ENCODE measurements at regions not wholly inside any gene's neighbourhood (a gene's known extent, or its start where the extent isn't known, plus 50 kb on each side); places are given as distances from the start of the nearest gene placed in this dataset.

- TF ChIP-seq CTCF (IDR thresholded peaks at IDR 0.05; ENCODE audit: low read depth, low read length): no peak
- TF ChIP-seq EZH2phosphoT487 (IDR thresholded peaks at IDR 0.05; ENCODE audit: low read depth): no peak
- H3K27me3 ChIP-seq (ENCODE audit: low read depth, low read length): no peaks in the 10 kb centered on the region
Measured at GRCh38 chr5:118441956-118442355, 546.4 kb downstream of the DTWD2 start.

GRCh38 chr5:118441034-118441433 lies 547.3 kb downstream of the DTWD2 start:
- H3K9me3 ChIP-seq (ENCODE audit: insufficient read depth, low read length): no peaks in the 10 kb centered on the region
- TF ChIP-seq EZH2phosphoT487 (IDR thresholded peaks at IDR 0.05; ENCODE audit: low read depth): no peak
- no peak for TF ChIP-seq CTCF (IDR thresholded peaks at IDR 0.05; ENCODE audit: low read depth, low read length)
- H3K79me2 ChIP-seq (ENCODE audit: low read length): no peaks in the 10 kb centered on the region
- no peak overlapping the region for H3K27ac ChIP-seq (ENCODE audit: low read length)
- peaks cover 15% of the 10 kb centered on the region for H3K4me1 ChIP-seq (ENCODE audit: low read length)
- no peak overlapping the region for H3K9ac ChIP-seq (ENCODE audit: low read length)
- H4K20me1 ChIP-seq (ENCODE audit: insufficient read depth, low read length): no peaks in the 10 kb centered on the region
- H2AFZ ChIP-seq (ENCODE audit: low read depth, low read length): no peak overlapping the region
- no peaks in the 10 kb centered on the region for H3K36me3 ChIP-seq (replicated peaks; ENCODE audit: low read depth, low read length)
- H3K4me2 ChIP-seq (ENCODE audit: low read length): no peak overlapping the region
- no peak overlapping the region for H3K4me3 ChIP-seq (ENCODE audit: low read length)
- no peaks in the 10 kb centered on the region for H3K27me3 ChIP-seq (ENCODE audit: low read depth, low read length)

More at GRCh38 chr5:118441956-118442355, 546.4 kb downstream of the DTWD2 start:
- no peak overlapping the region for H3K9ac ChIP-seq (ENCODE audit: low read length)
- H3K79me2 ChIP-seq (ENCODE audit: low read length): no peaks in the 10 kb centered on the region
- H2AFZ ChIP-seq (ENCODE audit: low read depth, low read length): no peak overlapping the region
- H4K20me1 ChIP-seq (ENCODE audit: insufficient read depth, low read length): no peaks in the 10 kb centered on the region
- H3K27ac ChIP-seq (ENCODE audit: low read length): no peak overlapping the region
- H3K4me2 ChIP-seq (ENCODE audit: low read length): no peak overlapping the region
- no peaks in the 10 kb centered on the region for H3K9me3 ChIP-seq (ENCODE audit: insufficient read depth, low read length)
- H3K36me3 ChIP-seq (replicated peaks; ENCODE audit: low read depth, low read length): no peaks in the 10 kb centered on the region
- H3K4me1 ChIP-seq (ENCODE audit: low read length): peaks cover 15% of the 10 kb centered on the region
- no peak overlapping the region for H3K4me3 ChIP-seq (ENCODE audit: low read length)

- Histone ChIP-seq H3K36me3 (replicated peaks; ENCODE audit: low read depth, low read length) (no peaks in the 10 kb centered on the region), H3K79me2 (ENCODE audit: low read length) (no peaks in the 10 kb centered on the region), H3K4me3 (ENCODE audit: low read length) (no peak overlapping the region), H3K27ac (ENCODE audit: low read length) (no peak overlapping the region), H2AFZ (ENCODE audit: low read depth, low read length) (no peak overlapping the region), H3K27me3 (ENCODE audit: low read depth, low read length) (no peaks in the 10 kb centered on the region), H3K9me3 (ENCODE audit: insufficient read depth, low read length) (no peaks in the 10 kb centered on the region), H3K4me1 (ENCODE audit: low read length) (peaks cover 15% of the 10 kb centered on the region), H3K4me2 (ENCODE audit: low read length) (no peak overlapping the region), H3K9ac (ENCODE audit: low read length) (no peak overlapping the region), H4K20me1 (ENCODE audit: insufficient read depth, low read length) (no peaks in the 10 kb centered on the region)
- TF ChIP-seq EZH2phosphoT487 (IDR thresholded peaks at IDR 0.05; ENCODE audit: low read depth) (no peak), CTCF (IDR thresholded peaks at IDR 0.05; ENCODE audit: low read depth, low read length) (no peak)
Measured at GRCh38 chr5:118440496-118440895, 547.9 kb downstream of the DTWD2 start.

GRCh38 chr5:118439831-118440230 lies 548.5 kb downstream of the DTWD2 start:
- no peaks in the 10 kb centered on the region for H3K36me3 ChIP-seq (replicated peaks; ENCODE audit: low read depth, low read length)
- no peak overlapping the region for H2AFZ ChIP-seq (ENCODE audit: low read depth, low read length)
- H3K4me1 ChIP-seq (ENCODE audit: low read length): peaks cover 15% of the 10 kb centered on the region
- no peaks in the 10 kb centered on the region for H3K27me3 ChIP-seq (ENCODE audit: low read depth, low read length)
- TF ChIP-seq EZH2phosphoT487 (IDR thresholded peaks at IDR 0.05; ENCODE audit: low read depth): no peak
- no peak for TF ChIP-seq CTCF (IDR thresholded peaks at IDR 0.05; ENCODE audit: low read depth, low read length)
- no peaks in the 10 kb centered on the region for H3K79me2 ChIP-seq (ENCODE audit: low read length)
- no peaks in the 10 kb centered on the region for H4K20me1 ChIP-seq (ENCODE audit: insufficient read depth, low read length)
- no peaks in the 10 kb centered on the region for H3K9me3 ChIP-seq (ENCODE audit: insufficient read depth, low read length)
- H3K9ac ChIP-seq (ENCODE audit: low read length): no peak overlapping the region
- peak overlapping the region; percentile 7; the same call in 1 of the 2 replicates for H3K4me2 ChIP-seq (ENCODE audit: low read length)
- H3K4me3 ChIP-seq (ENCODE audit: low read length): no peak overlapping the region
- H3K27ac ChIP-seq (ENCODE audit: low read length): no peak overlapping the region

All from OCI-LY3 (cell line).